HL-60 (cell line): ENCODE measurements at regions not wholly inside any gene's neighbourhood (a gene's known extent, or its start where the extent isn't known, plus 50 kb on each side); places are given as distances from the start of the nearest gene placed in this dataset.

Experiments used
- CTCF ChIP-seq: IDR thresholded peaks from one replicate; pipeline ENCODE4 v1.5.1; 2011; ENCODE audit warnings: low read length, control low read depth, inconsistent platforms; ENCODE audit not compliant: insufficient read depth
- GABPA ChIP-seq: IDR thresholded peaks from 2 replicates; pipeline ENCODE4 v1.6.1; 2012; ENCODE audit warnings: low read depth
- POLR2AphosphoS5 ChIP-seq: IDR thresholded peaks from 2 replicates; pipeline ENCODE4 v1.6.1; 2012; ENCODE audit warnings: low read depth
- SPI1 ChIP-seq: IDR thresholded peaks from 2 replicates; pipeline ENCODE4 v1.6.1; 2012; ENCODE audit warnings: low read depth, mild to moderate bottlenecking, borderline replicate concordance
- TF ChIP-seq, protein P1 (sequence below): IDR thresholded peaks from 2 replicates; pipeline ENCODE4 v1.6.1; 2012; ENCODE audit warnings: low read depth; ENCODE audit not compliant: insufficient replicate concordance

- no peak for TF ChIP-seq CTCF
- no peak for TF ChIP-seq POLR2AphosphoS5
- no peak for TF ChIP-seq GABPA
- no peak for TF ChIP-seq SPI1
- TF ChIP-seq, protein P1, sequence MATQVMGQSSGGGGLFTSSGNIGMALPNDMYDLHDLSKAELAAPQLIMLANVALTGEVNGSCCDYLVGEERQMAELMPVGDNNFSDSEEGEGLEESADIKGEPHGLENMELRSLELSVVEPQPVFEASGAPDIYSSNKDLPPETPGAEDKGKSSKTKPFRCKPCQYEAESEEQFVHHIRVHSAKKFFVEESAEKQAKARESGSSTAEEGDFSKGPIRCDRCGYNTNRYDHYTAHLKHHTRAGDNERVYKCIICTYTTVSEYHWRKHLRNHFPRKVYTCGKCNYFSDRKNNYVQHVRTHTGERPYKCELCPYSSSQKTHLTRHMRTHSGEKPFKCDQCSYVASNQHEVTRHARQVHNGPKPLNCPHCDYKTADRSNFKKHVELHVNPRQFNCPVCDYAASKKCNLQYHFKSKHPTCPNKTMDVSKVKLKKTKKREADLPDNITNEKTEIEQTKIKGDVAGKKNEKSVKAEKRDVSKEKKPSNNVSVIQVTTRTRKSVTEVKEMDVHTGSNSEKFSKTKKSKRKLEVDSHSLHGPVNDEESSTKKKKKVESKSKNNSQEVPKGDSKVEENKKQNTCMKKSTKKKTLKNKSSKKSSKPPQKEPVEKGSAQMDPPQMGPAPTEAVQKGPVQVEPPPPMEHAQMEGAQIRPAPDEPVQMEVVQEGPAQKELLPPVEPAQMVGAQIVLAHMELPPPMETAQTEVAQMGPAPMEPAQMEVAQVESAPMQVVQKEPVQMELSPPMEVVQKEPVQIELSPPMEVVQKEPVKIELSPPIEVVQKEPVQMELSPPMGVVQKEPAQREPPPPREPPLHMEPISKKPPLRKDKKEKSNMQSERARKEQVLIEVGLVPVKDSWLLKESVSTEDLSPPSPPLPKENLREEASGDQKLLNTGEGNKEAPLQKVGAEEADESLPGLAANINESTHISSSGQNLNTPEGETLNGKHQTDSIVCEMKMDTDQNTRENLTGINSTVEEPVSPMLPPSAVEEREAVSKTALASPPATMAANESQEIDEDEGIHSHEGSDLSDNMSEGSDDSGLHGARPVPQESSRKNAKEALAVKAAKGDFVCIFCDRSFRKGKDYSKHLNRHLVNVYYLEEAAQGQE: no peak
Measured at GRCh38 chr7:68562323-68562899, 1035.9 kb upstream of the AUTS2 start.
